ENCODE measurements at regions not wholly inside any gene's neighbourhood (a gene's known extent, or its start where the extent isn't known, plus 50 kb on each side); places are given as distances from the start of the nearest gene placed in this dataset.

- DNase-seq (ENCODE audit: low read depth) = no peak
- TF ChIP-seq, protein P1, sequence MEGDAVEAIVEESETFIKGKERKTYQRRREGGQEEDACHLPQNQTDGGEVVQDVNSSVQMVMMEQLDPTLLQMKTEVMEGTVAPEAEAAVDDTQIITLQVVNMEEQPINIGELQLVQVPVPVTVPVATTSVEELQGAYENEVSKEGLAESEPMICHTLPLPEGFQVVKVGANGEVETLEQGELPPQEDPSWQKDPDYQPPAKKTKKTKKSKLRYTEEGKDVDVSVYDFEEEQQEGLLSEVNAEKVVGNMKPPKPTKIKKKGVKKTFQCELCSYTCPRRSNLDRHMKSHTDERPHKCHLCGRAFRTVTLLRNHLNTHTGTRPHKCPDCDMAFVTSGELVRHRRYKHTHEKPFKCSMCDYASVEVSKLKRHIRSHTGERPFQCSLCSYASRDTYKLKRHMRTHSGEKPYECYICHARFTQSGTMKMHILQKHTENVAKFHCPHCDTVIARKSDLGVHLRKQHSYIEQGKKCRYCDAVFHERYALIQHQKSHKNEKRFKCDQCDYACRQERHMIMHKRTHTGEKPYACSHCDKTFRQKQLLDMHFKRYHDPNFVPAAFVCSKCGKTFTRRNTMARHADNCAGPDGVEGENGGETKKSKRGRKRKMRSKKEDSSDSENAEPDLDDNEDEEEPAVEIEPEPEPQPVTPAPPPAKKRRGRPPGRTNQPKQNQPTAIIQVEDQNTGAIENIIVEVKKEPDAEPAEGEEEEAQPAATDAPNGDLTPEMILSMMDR (IDR thresholded peaks at IDR 0.05; ENCODE audit: insufficient read depth, low read length, poor library complexity, severe bottlenecking) = no peak
- Histone ChIP-seq H3K36me3 (ENCODE audit: control insufficient read depth, insufficient read depth, low read length) (no peaks in the 10 kb centered on the region), H3K27me3 (ENCODE audit: control insufficient read depth, insufficient read depth, low read length) (no peaks in the 10 kb centered on the region), H3K4me3 (ENCODE audit: low read depth, low read length) (no peak overlapping the region)
These were observed 351.6 kb downstream of the PIK3C3 start for GRCh38 chr18:42306594-42306980.

DNA sequence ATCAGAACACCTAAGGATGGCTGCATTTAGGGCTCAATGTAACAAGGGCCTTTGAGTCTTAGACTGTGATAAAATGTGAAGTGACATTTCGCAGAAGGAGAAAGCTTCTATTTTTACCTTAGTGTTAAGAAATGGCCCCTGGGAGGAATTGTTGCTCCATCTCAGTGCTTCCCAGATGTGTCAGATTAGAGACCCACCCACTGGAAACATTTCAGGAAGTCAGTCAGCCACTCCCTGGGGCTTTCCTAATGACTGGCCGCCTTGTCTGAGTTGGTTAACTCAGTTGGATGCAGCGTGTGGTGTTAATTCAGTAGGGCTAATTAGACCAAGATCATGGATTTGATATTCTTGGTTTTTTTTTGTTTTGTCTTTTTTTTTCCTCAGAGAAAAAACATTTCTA is 355.9 kb downstream of the PIK3C3 start:
- DNase-seq (ENCODE audit: low read depth) = peak; percentile 69
- TF ChIP-seq, protein P1 (IDR thresholded peaks at IDR 0.05; ENCODE audit: insufficient read depth, low read length, poor library complexity, severe bottlenecking) = peak; percentile 10
- H3K36me3 ChIP-seq (ENCODE audit: control insufficient read depth, insufficient read depth, low read length) = no peaks in the 10 kb centered on the region

DNA sequence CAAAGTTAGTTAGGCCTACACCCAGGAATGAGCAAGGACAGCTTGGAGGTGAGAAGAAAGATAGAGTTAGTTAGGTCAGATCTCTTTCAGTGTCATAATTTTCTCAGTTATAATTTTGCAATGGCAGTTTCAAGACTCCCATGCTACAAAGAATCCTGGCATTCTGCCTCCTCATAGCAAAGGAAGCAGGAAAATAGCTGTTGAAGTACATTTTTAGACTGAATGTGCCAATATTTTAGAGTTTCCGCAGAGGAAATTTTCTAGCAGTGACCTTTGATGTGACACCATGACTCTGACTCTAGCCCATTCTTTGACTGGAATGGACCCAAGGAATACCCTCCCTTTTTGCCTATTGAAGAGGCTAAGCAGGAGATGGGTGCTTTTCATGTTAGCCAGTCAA is 371.7 kb downstream of the PIK3C3 start:
- Histone ChIP-seq H3K4me3 (ENCODE audit: low read depth, low read length) (no peak overlapping the region), H3K36me3 (ENCODE audit: control insufficient read depth, insufficient read depth, low read length) (no peaks in the 10 kb centered on the region), H3K27me3 (ENCODE audit: control insufficient read depth, insufficient read depth, low read length) (no peaks in the 10 kb centered on the region)
- TF ChIP-seq, protein P1 (IDR thresholded peaks at IDR 0.05; ENCODE audit: insufficient read depth, low read length, poor library complexity, severe bottlenecking) = no peak
- DNase-seq (ENCODE audit: low read depth) = no peak

More for the DNA sequence above, 355.9 kb downstream of the PIK3C3 start:
- H3K4me3 ChIP-seq (ENCODE audit: low read depth, low read length) = no peak overlapping the region
- H3K27me3 ChIP-seq (ENCODE audit: control insufficient read depth, insufficient read depth, low read length) = no peaks in the 10 kb centered on the region

- Histone ChIP-seq H3K36me3 (ENCODE audit: control insufficient read depth, insufficient read depth, low read length) (no peaks in the 10 kb centered on the region), H3K4me3 (ENCODE audit: low read depth, low read length) (no peak overlapping the region), H3K27me3 (ENCODE audit: control insufficient read depth, insufficient read depth, low read length) (no peaks in the 10 kb centered on the region)
- DNase-seq (ENCODE audit: low read depth) = no peak
- TF ChIP-seq, protein P1 (IDR thresholded peaks at IDR 0.05; ENCODE audit: insufficient read depth, low read length, poor library complexity, severe bottlenecking) = no peak
These were observed 373.9 kb downstream of the PIK3C3 start for GRCh38 chr18:42328931-42329330.

DNA sequence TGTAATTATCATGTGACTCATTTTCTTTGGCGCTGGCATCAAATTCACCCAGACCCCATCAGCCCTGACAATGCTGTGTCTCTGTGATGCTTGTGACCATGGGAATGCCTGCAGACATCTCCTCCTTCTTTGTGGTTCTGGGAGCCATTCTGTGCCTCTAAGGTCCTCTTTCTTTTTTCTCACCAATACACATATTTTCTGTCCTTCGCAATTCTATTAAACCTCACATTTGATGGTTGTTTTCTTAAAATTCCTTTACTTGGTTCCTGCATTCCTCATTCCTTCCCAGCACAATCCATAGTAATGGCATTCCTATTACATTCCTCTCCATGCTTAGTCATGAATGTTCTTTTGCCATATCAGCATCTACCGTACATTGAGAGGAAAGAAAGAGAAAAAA is 375.3 kb downstream of the PIK3C3 start:
- TF ChIP-seq, protein P1 (IDR thresholded peaks at IDR 0.05; ENCODE audit: insufficient read depth, low read length, poor library complexity, severe bottlenecking) = no peak
- Histone ChIP-seq H3K4me3 (ENCODE audit: low read depth, low read length) (no peak overlapping the region), H3K36me3 (ENCODE audit: control insufficient read depth, insufficient read depth, low read length) (no peaks in the 10 kb centered on the region), H3K27me3 (ENCODE audit: control insufficient read depth, insufficient read depth, low read length) (no peaks in the 10 kb centered on the region)
- no peak for DNase-seq (ENCODE audit: low read depth)

GRCh38 chr18:42333558-42333957 is 378.5 kb downstream of the PIK3C3 start:
- H3K4me3 ChIP-seq (ENCODE audit: low read depth, low read length) = no peak overlapping the region
- H3K36me3 ChIP-seq (ENCODE audit: control insufficient read depth, insufficient read depth, low read length) = no peaks in the 10 kb centered on the region
- DNase-seq (ENCODE audit: low read depth) = no peak
- TF ChIP-seq, protein P1 (IDR thresholded peaks at IDR 0.05; ENCODE audit: insufficient read depth, low read length, poor library complexity, severe bottlenecking) = no peak
- H3K27me3 ChIP-seq (ENCODE audit: control insufficient read depth, insufficient read depth, low read length) = no peaks in the 10 kb centered on the region
